HG03442 (cell line): ENCODE measurements at regions not wholly inside any gene's neighbourhood (a gene's known extent, or its start where the extent isn't known, plus 50 kb on each side); places are given as distances from the start of the nearest gene placed in this dataset.

Experiments
- ATAC-seq: cut with Tn5 transposase; IDR thresholded peaks from one replicate; pipeline ENCODE4 v1.9.1; 2021; ENCODE audit warnings: mild to moderate bottlenecking, moderate library complexity; ENCODE audit not compliant: unreplicated experiment

GRCh38 chr5:158378931-158379330 is 520.0 kb upstream of the CLINT1 start:
- ATAC-seq, result no peak

DNA sequence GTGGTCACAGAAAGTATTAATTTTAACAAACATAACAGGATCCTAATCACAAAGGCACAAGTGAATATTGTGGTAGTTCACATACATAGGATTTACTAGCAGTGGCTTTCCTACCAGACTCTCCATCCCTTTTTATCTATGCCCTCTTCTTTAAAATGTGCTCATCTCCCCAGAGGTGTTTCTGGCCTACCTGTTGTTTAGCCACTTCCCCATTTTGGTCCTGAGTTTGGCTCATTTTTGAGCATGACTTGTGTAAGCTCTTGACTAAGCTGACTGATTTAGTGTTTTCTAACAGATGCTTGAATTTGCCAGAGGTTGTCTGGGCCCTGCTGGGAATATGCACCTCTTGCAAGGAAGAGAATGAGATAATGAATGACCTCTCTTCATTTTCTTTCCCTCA is 517.7 kb upstream of the CLINT1 start:
- no peak for ATAC-seq

DNA sequence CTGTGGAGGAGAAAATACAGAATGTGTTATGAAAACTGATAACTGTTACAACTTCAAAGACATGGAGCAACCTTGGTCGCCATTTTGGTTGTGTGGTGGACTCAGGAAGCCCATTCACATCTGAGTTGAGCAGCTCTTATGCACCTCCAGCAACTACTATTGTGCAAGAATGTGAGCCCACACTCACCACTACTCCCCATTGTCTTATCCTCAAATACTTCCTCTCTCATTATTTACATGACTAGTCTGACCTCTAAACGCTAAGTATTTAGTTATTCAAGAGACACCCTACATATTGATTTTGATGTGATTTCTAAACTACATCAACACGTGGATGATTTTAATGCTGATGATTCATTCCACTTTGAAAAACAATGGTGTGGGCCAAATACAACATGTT is 516.6 kb upstream of the CLINT1 start:
- no peak for ATAC-seq

GRCh38 chr5:158373608-158374395 is 514.9 kb upstream of the CLINT1 start:
- ATAC-seq, result no peak

GRCh38 chr5:158369241-158369640 is 510.3 kb upstream of the CLINT1 start:
- no peak for ATAC-seq

GRCh38 chr5:158368686-158369085 is 509.7 kb upstream of the CLINT1 start:
- no peak for ATAC-seq

GRCh38 chr5:158364367-158364766 is 505.4 kb upstream of the CLINT1 start:
- ATAC-seq, result no peak

DNA sequence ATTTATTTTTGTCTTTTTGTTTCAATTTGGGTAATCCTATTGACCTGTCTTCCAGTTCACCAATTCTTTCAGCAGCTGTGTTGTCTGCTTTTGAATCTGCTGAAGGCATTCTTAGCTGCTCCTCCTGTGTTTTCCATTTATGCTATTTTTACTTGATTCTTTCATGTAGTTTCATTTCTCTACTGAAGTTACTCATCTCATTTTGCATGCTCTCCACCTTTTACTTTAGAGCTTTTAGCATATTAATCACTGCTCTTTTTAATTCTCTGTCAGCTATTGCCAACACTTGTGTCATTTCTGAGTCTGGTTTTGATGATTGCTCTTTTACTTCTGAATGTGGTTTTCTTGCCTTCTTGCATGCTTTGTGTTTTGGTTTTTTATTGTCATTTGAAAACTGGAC is 496.0 kb upstream of the CLINT1 start:
- ATAC-seq, result no peak

DNA sequence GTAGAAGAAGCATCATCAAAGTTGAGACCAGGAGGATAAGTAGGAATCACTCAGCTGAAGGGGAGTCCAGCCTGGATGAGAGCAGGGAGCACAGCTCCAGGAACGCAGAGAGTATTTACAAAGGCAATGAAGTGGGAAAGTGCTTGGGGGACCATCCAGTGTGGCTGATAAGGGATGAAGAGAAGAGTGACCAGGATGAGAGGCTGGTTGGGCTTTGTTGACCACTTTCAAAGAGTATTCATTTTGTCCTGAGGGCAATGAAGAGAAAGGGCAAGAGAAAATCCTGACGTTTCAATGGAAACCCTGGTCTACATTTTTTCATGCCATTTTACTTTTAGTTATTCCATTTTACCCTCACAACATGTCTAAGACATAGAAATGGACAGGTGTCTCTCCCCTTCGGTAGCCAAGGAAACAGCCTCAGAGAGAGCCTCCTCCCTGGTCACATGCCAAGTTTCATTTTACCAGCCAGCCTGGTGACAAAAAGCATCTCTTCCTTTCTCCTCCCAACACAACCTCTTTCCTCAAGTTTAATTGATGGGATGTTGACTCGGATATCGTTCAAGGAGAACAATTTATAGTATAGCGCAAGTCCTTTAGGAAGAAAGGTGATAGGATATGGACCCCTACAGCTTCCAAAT is 492.7 kb upstream of the CLINT1 start:
- no peak for ATAC-seq

- ATAC-seq, result no peak
These were observed 491.0 kb upstream of the CLINT1 start for GRCh38 chr5:158349987-158350386.

DNA sequence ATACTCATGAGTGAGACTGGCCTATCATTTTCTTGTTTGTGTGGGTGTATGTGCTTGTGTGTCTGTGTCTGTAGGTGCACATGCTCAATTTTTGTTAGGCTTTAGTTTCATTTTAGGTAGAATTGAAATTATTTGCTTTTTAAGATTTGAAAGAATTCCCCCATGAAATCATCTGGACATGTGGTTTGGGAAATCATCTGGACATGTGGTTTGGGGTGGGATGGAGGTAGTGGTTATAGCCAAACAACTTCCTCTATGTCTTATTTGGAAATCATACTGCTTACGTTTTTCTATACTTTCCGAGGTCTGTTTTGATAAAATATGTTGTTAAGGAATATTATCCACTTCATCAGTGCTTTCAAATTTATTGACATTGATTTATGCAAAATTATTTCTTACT is 485.4 kb upstream of the CLINT1 start:
- no peak for ATAC-seq

DNA sequence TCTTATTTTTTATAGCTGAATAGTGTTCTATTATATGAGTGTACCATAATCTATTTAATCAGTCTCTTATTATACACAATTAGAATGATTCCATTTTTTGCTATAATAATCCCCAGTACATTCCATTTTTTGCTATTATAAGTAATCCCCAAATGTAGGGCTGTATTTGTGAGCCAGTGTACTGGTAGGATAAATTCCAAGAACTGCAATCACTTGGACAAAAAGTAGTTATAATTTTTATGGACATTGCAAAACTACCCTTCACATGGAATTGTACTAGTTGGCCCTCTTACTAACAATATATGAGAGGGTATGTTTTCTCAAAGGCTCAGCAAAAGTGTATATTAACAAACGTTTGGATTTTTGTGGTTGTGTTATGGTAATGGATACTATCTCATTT is 481.7 kb upstream of the CLINT1 start:
- no peak for ATAC-seq

DNA sequence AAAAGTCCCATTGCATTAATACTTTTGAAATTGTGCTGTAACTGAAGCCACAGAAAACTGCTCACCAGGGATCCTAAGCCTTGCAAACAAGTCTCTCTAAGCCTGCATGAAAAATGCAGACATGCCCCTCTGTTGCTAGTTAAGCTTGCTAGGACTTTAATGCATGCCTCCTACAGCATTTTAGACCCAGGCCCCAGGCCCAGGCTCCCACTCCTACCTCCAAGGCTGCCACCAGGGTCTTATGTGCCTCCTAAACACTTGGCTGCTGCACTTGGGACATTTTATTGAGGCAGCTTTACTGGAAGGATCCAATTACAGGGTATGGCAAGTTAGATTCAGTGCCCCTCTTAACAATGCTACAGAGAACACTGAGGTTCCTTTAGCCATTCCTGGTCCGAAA is 467.3 kb upstream of the CLINT1 start:
- no peak for ATAC-seq

DNA sequence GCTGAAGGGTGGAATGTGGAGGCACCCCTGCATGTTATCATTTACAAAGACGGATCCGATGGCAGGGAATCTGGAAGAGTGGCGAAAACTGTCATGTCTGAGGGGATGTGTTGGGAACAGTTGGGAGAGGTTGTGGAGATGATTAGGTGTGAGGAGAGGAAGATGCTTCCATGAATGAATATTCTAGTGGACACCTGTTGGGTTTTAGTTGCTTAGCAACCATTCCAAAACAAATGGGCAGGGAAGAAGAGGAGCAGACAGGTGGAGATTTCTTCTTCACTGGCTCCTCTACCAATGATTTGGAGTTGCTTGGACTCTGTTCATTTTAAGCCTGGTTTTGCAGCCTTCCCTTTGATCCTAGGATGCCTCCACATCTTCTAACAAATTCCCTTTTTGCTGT is 465.3 kb upstream of the CLINT1 start:
- no peak for ATAC-seq

GRCh38 chr5:158322620-158323019 is 463.7 kb upstream of the CLINT1 start:
- ATAC-seq, result no peak

DNA sequence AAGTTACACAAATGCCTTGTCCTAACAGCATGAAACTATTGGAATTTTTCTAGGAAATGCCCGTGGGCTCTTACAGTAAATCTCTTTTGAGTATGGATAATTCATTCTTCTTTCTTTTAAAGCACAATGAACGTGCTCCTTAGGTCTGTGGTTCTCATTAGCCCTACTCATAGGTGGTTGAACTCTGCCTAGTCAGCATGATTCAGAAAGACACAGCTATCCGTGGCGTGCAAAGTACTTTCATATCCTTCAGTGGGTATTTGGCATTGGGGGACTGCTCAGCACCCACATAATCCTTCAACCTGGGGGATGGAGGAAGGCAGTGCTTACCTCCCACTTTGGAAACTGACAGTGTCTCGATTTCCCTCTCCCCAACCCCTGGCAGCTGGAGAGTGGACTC is 462.0 kb upstream of the CLINT1 start:
- ATAC-seq, result no peak

DNA sequence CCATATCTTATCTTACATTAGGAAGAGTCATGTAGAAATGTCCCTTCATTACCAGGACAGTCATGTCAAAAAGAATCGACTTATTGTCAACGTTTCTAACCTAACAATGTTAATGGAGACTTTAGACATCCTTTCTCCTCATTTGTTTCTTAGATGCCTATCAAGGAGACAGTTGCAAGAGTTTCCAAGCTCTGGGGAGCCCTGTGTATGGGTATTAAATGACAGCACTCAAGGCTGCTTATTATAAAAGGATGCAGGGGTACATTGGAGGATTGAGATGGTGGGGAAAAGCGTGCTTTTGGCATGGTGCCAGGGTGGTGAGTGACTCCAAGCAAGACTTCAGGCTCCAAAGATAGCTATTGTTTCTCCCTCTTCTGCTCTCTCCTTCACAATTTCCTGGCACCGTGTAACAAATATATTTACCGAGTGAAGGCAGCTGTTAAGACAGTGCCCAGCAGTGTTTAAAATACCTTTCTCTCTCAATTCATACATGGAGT is 461.3 kb upstream of the CLINT1 start:
- no peak for ATAC-seq

DNA sequence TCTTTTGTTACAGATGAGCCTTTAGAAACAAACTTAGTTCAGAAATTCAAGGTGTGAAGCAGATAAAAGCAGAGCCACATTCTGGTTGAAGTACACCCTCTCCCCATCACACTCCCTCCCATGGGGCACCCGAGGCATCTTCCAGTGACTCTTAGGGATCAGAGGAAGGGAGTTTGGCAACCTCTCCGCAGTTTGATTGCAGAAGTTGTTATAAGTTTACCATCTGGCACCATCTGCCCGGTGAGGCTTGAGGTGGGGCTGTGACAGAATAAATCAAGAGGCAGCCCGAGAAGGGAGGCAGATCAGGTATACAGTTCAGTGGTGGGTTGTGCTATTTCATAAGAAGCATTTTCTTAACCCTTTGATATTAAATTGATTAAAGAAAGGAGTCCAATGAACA is 458.6 kb upstream of the CLINT1 start:
- ATAC-seq, result no peak

DNA sequence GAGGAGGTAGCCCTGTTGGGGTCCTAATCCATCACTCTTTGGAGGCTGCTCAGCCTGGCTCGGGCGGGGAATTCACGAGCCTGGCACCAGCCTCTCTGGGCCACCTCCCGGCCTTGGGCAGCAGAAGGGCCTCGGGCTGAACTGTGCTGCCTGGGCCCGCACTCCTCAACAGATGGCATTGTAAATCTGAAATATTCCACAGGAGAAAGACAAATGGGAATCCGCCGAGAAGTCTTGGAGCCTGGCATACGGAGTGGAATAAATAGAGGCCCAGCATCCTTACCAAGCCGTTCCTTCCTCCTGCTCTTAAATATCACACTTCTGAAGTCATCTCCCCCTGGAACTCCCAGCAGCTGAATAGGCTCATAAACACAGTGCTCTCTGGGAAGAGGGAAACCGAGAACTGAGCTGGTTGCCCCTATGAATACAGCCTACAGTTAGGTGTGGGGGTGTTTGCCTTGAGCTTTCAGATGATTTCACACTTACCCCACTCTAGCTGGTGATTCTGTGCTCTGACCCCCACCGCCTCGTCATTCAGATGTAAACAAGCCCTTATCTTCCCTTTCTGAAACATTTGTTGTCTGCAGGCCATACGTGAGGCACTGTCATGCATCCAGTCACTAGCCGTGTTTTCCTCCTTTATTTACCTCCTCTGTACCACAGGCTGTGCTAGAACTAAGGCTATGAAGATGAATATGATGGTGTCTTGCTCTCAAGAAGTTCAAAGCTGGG is 455.0 kb upstream of the CLINT1 start:
- ATAC-seq, result no peak

GRCh38 chr5:158313027-158313732 is 454.2 kb upstream of the CLINT1 start:
- no peak for ATAC-seq

GRCh38 chr5:158309088-158309807 is 450.3 kb upstream of the CLINT1 start:
- no peak for ATAC-seq
